Testis (tissue), 2 donors: ENCODE measurements at regions not wholly inside any gene's neighbourhood (a gene's known extent, or its start where the extent isn't known, plus 50 kb on each side); places are given as distances from the start of the nearest gene placed in this dataset.

Source experiments
- DNase-seq: peaks from one replicate; pipeline ENCODE4 v3.0.0-alpha.2; 2019
- H3K27ac ChIP-seq, 2 donors: fragments of 200-600 bp; sonication (generic); one replicate each; pipeline ENCODE4 v1.5.1; 2019
- H3K27me3 ChIP-seq: fragments of 200-600 bp; sonication (generic); one replicate; pipeline ENCODE4 v1.5.1; 2019
- H3K36me3 ChIP-seq: fragments of 200-600 bp; sonication (generic); one replicate; pipeline ENCODE4 v1.5.1; 2017; ENCODE audit warnings: low read depth; ENCODE audit errors: missing control alignments
- H3K4me1 ChIP-seq: fragments of 200-600 bp; sonication (generic); one replicate; pipeline ENCODE4 v1.5.1; 2019
- H3K4me3 ChIP-seq, 2 donors: fragments of 200-600 bp; sonication (generic); one replicate each; pipeline ENCODE4 v1.5.1; 2017 to 2019
- H3K9me3 ChIP-seq: fragments of 200-600 bp; sonication (generic); one replicate; pipeline ENCODE4 v1.5.1; 2017
- POLR2A ChIP-seq: fragments of 450-650 bp; IDR thresholded peaks from one replicate; pipeline ENCODE4 v1.6.1; 2017; ENCODE audit warnings: antibody characterized with exemption, mild to moderate bottlenecking, moderate library complexity
- WGBS, 2 donors: methylation state at CpG; one replicate each; pipeline ENCODE4 v1.1.5; 2018; 5-methylcytosine and 5-hydroxymethylcytosine counted together
- intact Hi-C: fragments of 100-400 bp; cut with DNase I; formaldehyde crosslinking; loops from one replicate; pipeline ENCODE4 v1.15.1; 2023; ENCODE audit warnings: low total_unique reads
- TF ChIP-seq, protein P1 (sequence below), 3 experiments: fragments of 450-650 bp in 2 of 3; fragments of 200-600 bp in 1 of 3; sonication (generic) in 1 of 3; IDR thresholded peaks; one replicate each; pipeline ENCODE4 v1.5.1; 2016 to 2019; ENCODE audit warnings: antibody characterized with exemption in 3 of 3, mild to moderate bottlenecking in 2 of 3, moderate library complexity in 1 of 3

- no peak for TF ChIP-seq POLR2A
- TF ChIP-seq, protein P1, sequence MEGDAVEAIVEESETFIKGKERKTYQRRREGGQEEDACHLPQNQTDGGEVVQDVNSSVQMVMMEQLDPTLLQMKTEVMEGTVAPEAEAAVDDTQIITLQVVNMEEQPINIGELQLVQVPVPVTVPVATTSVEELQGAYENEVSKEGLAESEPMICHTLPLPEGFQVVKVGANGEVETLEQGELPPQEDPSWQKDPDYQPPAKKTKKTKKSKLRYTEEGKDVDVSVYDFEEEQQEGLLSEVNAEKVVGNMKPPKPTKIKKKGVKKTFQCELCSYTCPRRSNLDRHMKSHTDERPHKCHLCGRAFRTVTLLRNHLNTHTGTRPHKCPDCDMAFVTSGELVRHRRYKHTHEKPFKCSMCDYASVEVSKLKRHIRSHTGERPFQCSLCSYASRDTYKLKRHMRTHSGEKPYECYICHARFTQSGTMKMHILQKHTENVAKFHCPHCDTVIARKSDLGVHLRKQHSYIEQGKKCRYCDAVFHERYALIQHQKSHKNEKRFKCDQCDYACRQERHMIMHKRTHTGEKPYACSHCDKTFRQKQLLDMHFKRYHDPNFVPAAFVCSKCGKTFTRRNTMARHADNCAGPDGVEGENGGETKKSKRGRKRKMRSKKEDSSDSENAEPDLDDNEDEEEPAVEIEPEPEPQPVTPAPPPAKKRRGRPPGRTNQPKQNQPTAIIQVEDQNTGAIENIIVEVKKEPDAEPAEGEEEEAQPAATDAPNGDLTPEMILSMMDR (IDR thresholded peaks at IDR 0.05): no peak
- no peaks in the 10 kb centered on the region for H3K27me3 ChIP-seq
- no peaks in the 10 kb centered on the region for H3K4me1 ChIP-seq
- H3K4me3 ChIP-seq: no peak overlapping the region
- H3K27ac ChIP-seq: no peak overlapping the region
- WGBS, 2 donors: 57 to 59% methylated on average over 5 of the region's 5 CpGs
- no peaks in the 10 kb centered on the region for H3K36me3 ChIP-seq
- intact Hi-C loops: no loop called here
- H3K9me3 ChIP-seq: no peaks in the 10 kb centered on the region
- DNase-seq: no peak
Observed at GRCh38 chr21:15964236-15964855, 234.6 kb downstream of the USP25 start.

GRCh38 chr21:15966231-15966630, 236.4 kb downstream of the USP25 start:
- Histone ChIP-seq H3K36me3 (no peaks in the 10 kb centered on the region), H3K27ac (no peak overlapping the region), H3K4me3 (no peak overlapping the region), H3K9me3 (no peaks in the 10 kb centered on the region), H3K27me3 (no peaks in the 10 kb centered on the region), H3K4me1 (no peaks in the 10 kb centered on the region)
- intact Hi-C loops: no loop called here
- 86 to 90% methylated on average over 2 of the region's 2 CpGs for WGBS, 2 donors
- TF ChIP-seq, protein P1 (IDR thresholded peaks at IDR 0.05): no peak
- TF ChIP-seq POLR2A: no peak
- no peak for DNase-seq

DNA sequence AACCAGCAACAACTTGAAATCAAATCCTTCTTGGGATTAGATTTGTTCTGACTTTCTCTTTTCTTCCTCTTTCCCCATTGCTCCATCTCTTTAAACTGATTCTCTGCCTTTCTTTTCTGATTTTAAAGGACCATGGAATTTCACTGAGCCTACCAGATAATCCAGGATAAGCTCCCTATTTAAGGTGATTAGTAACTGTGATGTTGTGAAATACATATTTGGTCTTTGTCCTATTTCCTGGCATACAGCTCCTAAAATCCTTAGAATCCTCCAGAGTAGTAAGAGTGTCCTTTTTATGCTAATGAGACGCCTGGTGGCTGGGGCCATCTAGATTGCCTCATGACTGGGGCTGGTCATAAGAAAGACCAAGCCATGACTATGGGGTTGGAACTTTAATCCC, 236.9 kb downstream of the USP25 start:
- no peak overlapping the region for H3K4me3 ChIP-seq
- no peak overlapping the region for H3K27ac ChIP-seq
- 95 to 100% methylated on average over 1 of the region's 1 CpG for WGBS, 2 donors
- DNase-seq: no peak
- H3K27me3 ChIP-seq: no peaks in the 10 kb centered on the region
- no peaks in the 10 kb centered on the region for H3K4me1 ChIP-seq
- no peaks in the 10 kb centered on the region for H3K9me3 ChIP-seq
- intact Hi-C loops: no loop called here
- no peak for TF ChIP-seq POLR2A
- no peaks in the 10 kb centered on the region for H3K36me3 ChIP-seq

- Histone ChIP-seq H3K9me3 (no peaks in the 10 kb centered on the region), H3K4me1 (no peaks in the 10 kb centered on the region), H3K36me3 (no peaks in the 10 kb centered on the region), H3K27me3 (no peaks in the 10 kb centered on the region), H3K27ac (no peak overlapping the region), H3K4me3 (no peak overlapping the region)
- TF ChIP-seq POLR2A: no peak
- TF ChIP-seq, protein P1 (IDR thresholded peaks at IDR 0.05): no peak
- intact Hi-C loops: no loop called here
- 96 to 97% methylated on average over 5 of the region's 5 CpGs for WGBS, 2 donors
- no peak for DNase-seq
Observed at GRCh38 chr21:15967661-15968060, 237.9 kb downstream of the USP25 start.

GRCh38 chr21:15968776-15969310, 239.1 kb downstream of the USP25 start:
- no peaks in the 10 kb centered on the region for H3K27me3 ChIP-seq
- intact Hi-C loops: no loop called here
- no peak overlapping the region for H3K27ac ChIP-seq
- H3K4me1 ChIP-seq: no peaks in the 10 kb centered on the region
- no peaks in the 10 kb centered on the region for H3K9me3 ChIP-seq
- no peak overlapping the region for H3K4me3 ChIP-seq
- WGBS, 2 donors: 87 to 90% methylated on average over 1 of the region's 1 CpG
- DNase-seq: no peak
- no peaks in the 10 kb centered on the region for H3K36me3 ChIP-seq
- no peak for TF ChIP-seq POLR2A
- TF ChIP-seq, protein P1 (IDR thresholded peaks at IDR 0.05): no peak
